GM18508 (cell line): ENCODE measurements at regions not wholly inside any gene's neighbourhood (a gene's known extent, or its start where the extent isn't known, plus 50 kb on each side); places are given as distances from the start of the nearest gene placed in this dataset.
"Not testable (repeated sequence)": the region's sequence is repeated elsewhere in the genome, so short reads cannot be mapped to it uniquely, and the experiment has no call there.

Experiments used
- ATAC-seq: cut with Tn5 transposase; IDR thresholded peaks from one replicate; pipeline ENCODE4 v1.9.1; 2021; ENCODE audit warnings: moderate number of reproducible peaks; ENCODE audit not compliant: insufficient read depth, unreplicated experiment

- ATAC-seq, result not testable (repeated sequence)
Observed at GRCh38 chr9:28524309-28524708, 951.0 kb upstream of the C9orf72 start.

- ATAC-seq, result no peak
Observed at GRCh38 chr9:28528049-28528448, 954.8 kb upstream of the C9orf72 start.

GRCh38 chr9:28538132-28538531 is 964.9 kb upstream of the C9orf72 start:
- no peak for ATAC-seq

- ATAC-seq, result no peak
Observed at GRCh38 chr9:28539434-28540070, 966.3 kb upstream of the C9orf72 start.

- no peak for ATAC-seq
Observed at GRCh38 chr9:28542928-28543327, 969.6 kb upstream of the C9orf72 start.

- ATAC-seq, result no peak
Observed at GRCh38 chr9:28547527-28547926, 974.2 kb upstream of the C9orf72 start.

GRCh38 chr9:28563291-28563934 is 990.1 kb upstream of the C9orf72 start:
- no peak for ATAC-seq

GRCh38 chr9:28583832-28584231 is 1010.6 kb upstream of the C9orf72 start:
- ATAC-seq, result no peak

GRCh38 chr9:28584542-28584941 is 1011.3 kb upstream of the C9orf72 start:
- no peak for ATAC-seq

GRCh38 chr9:28587052-28587451 is 1013.8 kb upstream of the C9orf72 start:
- ATAC-seq, result no peak

- no peak for ATAC-seq
Observed at GRCh38 chr9:28598408-28598807, 1025.1 kb upstream of the C9orf72 start.

GRCh38 chr9:28600226-28600625 is 1026.9 kb upstream of the C9orf72 start:
- no peak for ATAC-seq

GRCh38 chr9:28607843-28608242 is 1034.6 kb upstream of the C9orf72 start:
- no peak for ATAC-seq

- ATAC-seq, result no peak
Observed at GRCh38 chr9:28610339-28610738, 1037.1 kb upstream of the C9orf72 start.

- ATAC-seq, result no peak
Observed at GRCh38 chr9:28616310-28616709, 1043.0 kb upstream of the C9orf72 start.

GRCh38 chr9:28620011-28620410 is 1046.7 kb upstream of the C9orf72 start:
- no peak for ATAC-seq

GRCh38 chr9:28620661-28621060 is 1047.4 kb upstream of the C9orf72 start:
- ATAC-seq, result no peak

- no peak for ATAC-seq
Observed at GRCh38 chr9:28624771-28625170, 1051.5 kb upstream of the C9orf72 start.

- ATAC-seq, result no peak
Observed at GRCh38 chr9:28628031-28628430, 1054.8 kb upstream of the C9orf72 start.

GRCh38 chr9:28648723-28649122 is 1075.4 kb upstream of the C9orf72 start:
- no peak for ATAC-seq

GRCh38 chr9:28650327-28650726 is 1077.0 kb upstream of the C9orf72 start:
- no peak for ATAC-seq

GRCh38 chr9:28651050-28651722 is 1077.9 kb upstream of the C9orf72 start:
- no peak for ATAC-seq
